IMR-90 (cell line): ENCODE measurements at regions not wholly inside any gene's neighbourhood (a gene's known extent, or its start where the extent isn't known, plus 50 kb on each side); places are given as distances from the start of the nearest gene placed in this dataset.

Experiments used
- ATAC-seq: fragments of 200-7000 bp; cut with Tn5 transposase; 2 replicates; pipeline ENCODE4 v1.9.1; 2020; ENCODE audit warnings: low read depth, mild to moderate bottlenecking, moderate library complexity
- BruUV-seq: library from RNA; stranded (reverse); fragments of 400-500 nt; replicated peaks from 2 replicates; lab custom pipeline; 2021; lab: Mats Ljungman, UMichigan
- CTCF ChIA-PET: fragments of 300-600 bp; formaldehyde crosslinking; extraction: SDS; loops from one replicate; lab custom pipeline; 2021; ENCODE audit warnings: antibody characterized with exemption; lab: Yijun Ruan, JAX
- POLR2A ChIA-PET: fragments of 300-600 bp; sonication (Branson Sonifier 250); formaldehyde crosslinking; loops from one replicate; lab custom pipeline; 2022; ENCODE audit warnings: antibody characterized with exemption; ENCODE audit not compliant: unreplicated experiment; lab: Charles Lee
- DNase-seq: peaks from one replicate; pipeline ENCODE4 v3.0.0; 2013
- H2AFZ ChIP-seq: replicated peaks from 2 replicates; pipeline ENCODE3; 2013; ENCODE audit warnings: low read length, mild to moderate bottlenecking; ENCODE audit not compliant: poor library complexity
- H2AK5ac ChIP-seq: 2 replicates; pipeline ENCODE4 v1.6.1; 2013; ENCODE audit warnings: low read depth, low read length, inconsistent platforms
- H2AK9ac ChIP-seq: replicated peaks from 2 replicates; pipeline ENCODE3; 2013; ENCODE audit warnings: mild to moderate bottlenecking, low read depth, low read length, moderate library complexity; ENCODE audit not compliant: poor library complexity
- H2BK120ac ChIP-seq: 2 replicates; pipeline ENCODE4 v1.6.1; 2013; ENCODE audit warnings: low read depth, low read length, inconsistent platforms
- H2BK15ac ChIP-seq: 3 replicates; pipeline ENCODE4 v1.6.1; 2013; ENCODE audit warnings: low read depth, low read length, inconsistent platforms
- H2BK20ac ChIP-seq: 2 replicates; pipeline ENCODE4 v1.6.1; 2013; ENCODE audit warnings: low read depth, mild to moderate bottlenecking, inconsistent platforms, low read length, moderate library complexity
- H2BK5ac ChIP-seq: 2 replicates; pipeline ENCODE4 v1.6.1; 2013; ENCODE audit warnings: mild to moderate bottlenecking, low read depth, low read length, inconsistent platforms; ENCODE audit not compliant: poor library complexity, severe bottlenecking
- H3K14ac ChIP-seq: replicated peaks from 2 replicates; pipeline ENCODE4 v1.6.1; 2013; ENCODE audit warnings: low read depth, low read length, inconsistent platforms
- H3K18ac ChIP-seq: 2 replicates; pipeline ENCODE4 v1.6.1; 2013; ENCODE audit warnings: low read depth, low read length, control low read depth
- H3K23ac ChIP-seq: 2 replicates; pipeline ENCODE4 v1.6.1; 2013; ENCODE audit warnings: low read depth, low read length, inconsistent platforms
- H3K27ac ChIP-seq: 2 replicates; pipeline ENCODE4 v1.5.1; 2013; ENCODE audit warnings: mild to moderate bottlenecking, control low read depth, low read length; ENCODE audit not compliant: insufficient read depth
- H3K27me3 ChIP-seq: 2 replicates; pipeline ENCODE4 v1.6.1; 2013; ENCODE audit warnings: low read length; ENCODE audit not compliant: control insufficient read depth, insufficient read depth
- H3K36me3 ChIP-seq: 2 replicates; pipeline ENCODE4 v1.6.1; 2013; ENCODE audit warnings: low read length, mixed read lengths; ENCODE audit not compliant: control insufficient read depth, insufficient read depth
- H3K4ac ChIP-seq: 2 replicates; pipeline ENCODE4 v1.6.1; 2013; ENCODE audit warnings: low read depth, low read length, inconsistent platforms
- H3K4me1 ChIP-seq: 2 replicates; pipeline ENCODE4 v1.6.1; 2013; ENCODE audit warnings: low read length, mixed read lengths; ENCODE audit not compliant: control insufficient read depth, insufficient read depth
- H3K4me2 ChIP-seq: 2 replicates; pipeline ENCODE4 v1.6.1; 2013; ENCODE audit warnings: low read depth, mild to moderate bottlenecking, control low read depth, low read length, moderate library complexity
- H3K4me3 ChIP-seq: 2 replicates; pipeline ENCODE4 v1.5.1; 2013; ENCODE audit warnings: low read depth, mild to moderate bottlenecking, control low read depth, low read length, moderate library complexity; ENCODE audit not compliant: insufficient read depth
- H3K56ac ChIP-seq: 2 replicates; pipeline ENCODE4 v1.6.1; 2013; ENCODE audit warnings: low read length, inconsistent platforms; ENCODE audit not compliant: insufficient read depth; ENCODE audit errors: extremely low read depth
- H3K79me1 ChIP-seq, 2 experiments: 2 replicates each; pipeline ENCODE4 v1.6.1; 2013; ENCODE audit warnings: low read length in 2 of 2, inconsistent platforms in 1 of 2, low read depth in 1 of 2
- H3K9ac ChIP-seq: 2 replicates; pipeline ENCODE4 v1.6.1; 2013; ENCODE audit warnings: low read depth, low read length, control low read depth
- H3K9me1 ChIP-seq: 2 replicates; pipeline ENCODE4 v1.6.1; 2013; ENCODE audit warnings: low read length, inconsistent platforms; ENCODE audit not compliant: insufficient read depth
- H3K9me3 ChIP-seq: 2 replicates; pipeline ENCODE4 v1.6.1; 2013; ENCODE audit warnings: low read length; ENCODE audit not compliant: control insufficient read depth, insufficient read depth
- H4K20me1 ChIP-seq: 2 replicates; pipeline ENCODE4 v1.6.1; 2013; ENCODE audit warnings: low read length, inconsistent platforms; ENCODE audit not compliant: insufficient read depth
- H4K5ac ChIP-seq: 2 replicates; pipeline ENCODE4 v1.6.1; 2013; ENCODE audit warnings: mild to moderate bottlenecking, low read depth, low read length, control low read depth
- H4K8ac ChIP-seq, 2 experiments: 2 replicates each; pipeline ENCODE4 v1.6.1; 2013; ENCODE audit warnings: low read depth in 2 of 2, low read length in 2 of 2, control low read depth in 1 of 2, inconsistent platforms in 1 of 2
- H4K91ac ChIP-seq: 2 replicates; pipeline ENCODE4 v1.6.1; 2013; ENCODE audit warnings: low read depth, low read length, inconsistent platforms; ENCODE audit not compliant: insufficient read depth
- CEBPB ChIP-seq: IDR thresholded peaks from 2 replicates; pipeline ENCODE4 v1.6.1; 2012; ENCODE audit warnings: low read depth, low read length, improper control_type of control experiment
- RFX5 ChIP-seq: IDR thresholded peaks from 2 replicates; pipeline ENCODE4 v1.8.0; 2012; ENCODE audit warnings: low read depth, mild to moderate bottlenecking, low read length, moderate library complexity
- WGBS, 2 experiments: methylation state at CpG; one replicate each; pipeline versions ENCODE4 v1.1.5 to v1.1.7; 2013; ENCODE audit warnings: missing lambda C conversion rate in 2 of 2; ENCODE audit not compliant: insufficient read length in 1 of 2; ENCODE audit errors: extremely low coverage in 2 of 2; 5-methylcytosine and 5-hydroxymethylcytosine counted together
- dilution Hi-C: fragments of 300-500 bp; cut with HindIII; formaldehyde crosslinking; loops from one replicate; pipeline ENCODE4 v1.14.3; 2018; ENCODE audit warnings: low sequenced_read_pairs; ENCODE audit not compliant: unreplicated experiment
- in situ Hi-C: fragments of 300-500 bp; cut with MboI; formaldehyde crosslinking; loops from 3 replicates; pipeline ENCODE4 v1.14.3; 2019; ENCODE audit warnings: low sequenced_read_pairs, inconsistent platforms, mixed read lengths
- intact Hi-C: fragments of 100-400 bp; cut with micrococcal nuclease; formaldehyde crosslinking; loops from 2 replicates; pipeline ENCODE4 v1.10.0; 2022

- Histone ChIP-seq H3K27me3 (no peaks in the 10 kb centered on the region), H4K91ac (no peak overlapping the region), H3K4me3 (no peak overlapping the region), H3K4me1 (no peaks in the 10 kb centered on the region), H3K27ac (no peak overlapping the region), H4K8ac (no peak overlapping the region), H2BK15ac (no peak overlapping the region), H3K14ac (no peak overlapping the region), H4K20me1 (no peaks in the 10 kb centered on the region), H3K9ac (no peak overlapping the region), H3K18ac (no peak overlapping the region), H3K36me3 (no peaks in the 10 kb centered on the region), H2AK5ac (no peak overlapping the region), H3K23ac (no peak overlapping the region), H2AK9ac (no peak overlapping the region), H3K4me2 (no peak overlapping the region), H3K56ac (no peak overlapping the region), H3K9me1 (no peaks in the 10 kb centered on the region), H3K79me1 (no peaks in the 10 kb centered on the region), H2BK120ac (no peak overlapping the region), H3K4ac (no peak overlapping the region), H3K9me3 (peaks cover 2% of the 10 kb centered on the region; the same call in 1 of the 2 replicates), H2BK20ac (no peak overlapping the region), H2BK5ac (no peak overlapping the region), H4K5ac (no peak overlapping the region), H2AFZ (no peak overlapping the region)
- DNase-seq (peak; percentile 84), ATAC-seq (peak; percentile 88)
- in situ Hi-C loops (no loop called here), intact Hi-C loops (no loop called here), dilution Hi-C loops (no loop called here)
- ChIA-PET POLR2A (no interaction called here), CTCF (no interaction called here)
- no CpG with 5 or more reads among the region's 1 CpG for WGBS, 2 experiments
- no peak for TF ChIP-seq RFX5
- peak; percentile 44; the same call in 1 of the 2 replicates for TF ChIP-seq CEBPB
- BruUV-seq: no TSS peak
Observed at GRCh38 chr16:59060207-59060606, 326.1 kb upstream of the GOT2 start.
